HepG2 (cell line): ENCODE measurements at regions not wholly inside any gene's neighbourhood (a gene's known extent, or its start where the extent isn't known, plus 50 kb on each side); places are given as distances from the start of the nearest gene placed in this dataset.

Source experiments
- ATAC-seq: fragments of 200-7000 bp; cut with Tn5 transposase; 3 replicates; pipeline ENCODE4 v1.9.1; 2020; ENCODE audit warnings: mild to moderate bottlenecking, moderate library complexity
- BruUV-seq: library from RNA; stranded (reverse); fragments of 400-500 nt; replicated peaks from 2 replicates; lab custom pipeline; 2021; lab: Mats Ljungman, UMichigan
- CTCF ChIA-PET: fragments of 300-600 bp; formaldehyde crosslinking; extraction: SDS; loops from one replicate; lab custom pipeline; 2021; ENCODE audit warnings: low total read pairs, inconsistent platforms, low intra/inter-chr PET ratio; lab: Yijun Ruan, JAX
- POLR2A ChIA-PET: fragments of 350-600 bp; sonication (Branson Sonifier 250); formaldehyde crosslinking; loops from one replicate; lab custom pipeline; 2020; ENCODE audit warnings: antibody characterized with exemption, inconsistent platforms; lab: Yijun Ruan, JAX
- DNase-seq: peaks from one replicate; pipeline ENCODE4 v3.0.0-alpha.2; 2015; ENCODE audit warnings: low spot score
- FAIRE-seq: peaks from 3 replicates; lab custom pipeline; 2011; peaks lifted over from hg19 to GRCh38; lab: Jason Lieb, UNC
- H2AFZ ChIP-seq: one replicate; pipeline ENCODE4 v1.6.1; 2011; ENCODE audit warnings: low read length, inconsistent platforms
- H3K27ac ChIP-seq: fragments of 300-600 bp; 3 replicates; pipeline ENCODE4 v1.8.0; 2011; ENCODE audit warnings: mixed run types, mild to moderate bottlenecking, mixed read lengths, low read length, inconsistent platforms; ENCODE audit not compliant: insufficient read depth; ENCODE audit errors: extremely low read length
- H3K27me3 ChIP-seq, 2 experiments: fragments of 200-600 bp in 1 of 2; 2 replicates in 1 of 2; 3 replicates in 1 of 2; pipeline versions ENCODE4 v1.6.0 to v1.8.0; 2011; ENCODE audit warnings: low read length in 2 of 2, mild to moderate bottlenecking in 2 of 2, moderate library complexity in 2 of 2, inconsistent platforms in 1 of 2; ENCODE audit not compliant: insufficient read depth in 2 of 2, control insufficient read depth in 1 of 2
- H3K36me3 ChIP-seq, 2 experiments: fragments of 200-600 bp in 1 of 2; replicated peaks in 1 of 2; 2 replicates in 1 of 2; 3 replicates in 1 of 2; pipeline versions ENCODE4 v1.5.1 to v1.8.0; 2011; ENCODE audit warnings: low read length in 2 of 2, inconsistent platforms in 1 of 2; ENCODE audit not compliant: insufficient read depth in 2 of 2, control insufficient read depth in 1 of 2
- H3K4me1 ChIP-seq: 2 replicates; pipeline ENCODE4 v1.5.1; 2012; ENCODE audit warnings: low read length, inconsistent platforms; ENCODE audit not compliant: insufficient read depth
- H3K4me2 ChIP-seq: 2 replicates; pipeline ENCODE4 v1.6.0; 2011; ENCODE audit warnings: low read depth, low read length, inconsistent platforms
- H3K4me3 ChIP-seq, 3 experiments: fragments of 200-600 bp in 1 of 3; sonication (generic), shearing (Covaris generic) in 1 of 3; replicated peaks in 1 of 3; 2 replicates each; pipeline ENCODE4 v1.5.1; 2011 to 2016; ENCODE audit warnings: low read length in 3 of 3, inconsistent platforms in 2 of 3, low read depth in 2 of 3, mild to moderate bottlenecking in 2 of 3, control low read depth in 1 of 3, mixed read lengths in 1 of 3; ENCODE audit not compliant: insufficient read depth in 1 of 3
- H3K79me2 ChIP-seq: one replicate; pipeline ENCODE4 v1.6.1; 2011; ENCODE audit warnings: low read length, inconsistent platforms; ENCODE audit not compliant: insufficient read depth
- H3K9ac ChIP-seq: 2 replicates; pipeline ENCODE4 v1.6.0; 2011; ENCODE audit warnings: mild to moderate bottlenecking, low read depth, low read length, inconsistent platforms; ENCODE audit not compliant: insufficient read depth
- H3K9me3 ChIP-seq: 2 replicates; pipeline ENCODE4 v1.5.1; 2012; ENCODE audit warnings: mild to moderate bottlenecking, low read length
- H4K20me1 ChIP-seq: 2 replicates; pipeline ENCODE4 v1.6.0; 2011; ENCODE audit warnings: inconsistent platforms, mild to moderate bottlenecking, low read length, moderate library complexity; ENCODE audit not compliant: insufficient read depth
- AHR ChIP-seq: IDR thresholded peaks from 2 replicates; pipeline ENCODE4 v1.6.1; 2018; ENCODE audit warnings: missing genetic modification reagents, missing compliant biosample characterization
- BRD4 ChIP-seq: sonication (generic); formaldehyde crosslinking; IDR thresholded peaks from 2 replicates; pipeline ENCODE4 v1.4.0; 2020; ENCODE audit warnings: missing genetic modification reagents
- DDIT3 ChIP-seq: sonication (generic); formaldehyde crosslinking; IDR thresholded peaks from 2 replicates; pipeline ENCODE4 v1.4.0; 2020; ENCODE audit warnings: mild to moderate bottlenecking, missing genetic modification reagents
- FLYWCH1 ChIP-seq: sonication (generic); formaldehyde crosslinking; IDR thresholded peaks from 2 replicates; pipeline ENCODE4 v1.8.1; 2023; ENCODE audit warnings: mild to moderate bottlenecking, missing genetic modification reagents
- FOXA1 ChIP-seq, 2 experiments: fragments of 450-650 bp in 1 of 2; sonication (generic) in 1 of 2; formaldehyde crosslinking in 1 of 2; IDR thresholded peaks; 2 replicates each; pipeline versions ENCODE4 v1.4.0 to v1.6.1; 2016 to 2020; ENCODE audit warnings: missing genetic modification reagents in 1 of 2
- HOXA5 ChIP-seq: sonication (generic); formaldehyde crosslinking; IDR thresholded peaks from 2 replicates; pipeline ENCODE4 v1.4.0; 2020; ENCODE audit warnings: missing genetic modification reagents
- HOXD1 ChIP-seq: sonication (generic); formaldehyde crosslinking; IDR thresholded peaks from 2 replicates; pipeline ENCODE4 v1.5.0; 2020; ENCODE audit warnings: missing genetic modification reagents
- IRF2 ChIP-seq: IDR thresholded peaks from 2 replicates; pipeline ENCODE4 v1.6.1; 2018; ENCODE audit warnings: missing genetic modification reagents, missing compliant biosample characterization
- KMT2B ChIP-seq: IDR thresholded peaks from 2 replicates; pipeline ENCODE4 v1.6.1; 2016; ENCODE audit warnings: missing genetic modification reagents, missing compliant biosample characterization
- MZF1 ChIP-seq: sonication (generic); formaldehyde crosslinking; IDR thresholded peaks from 2 replicates; pipeline ENCODE4 v1.8.1; 2023; ENCODE audit warnings: mild to moderate bottlenecking, missing genetic modification reagents, borderline replicate concordance
- PITX1 ChIP-seq: sonication (generic); formaldehyde crosslinking; IDR thresholded peaks from 2 replicates; pipeline ENCODE4 v1.5.1; 2020; ENCODE audit warnings: mild to moderate bottlenecking, missing genetic modification reagents
- SRF ChIP-seq: IDR thresholded peaks from 2 replicates; pipeline ENCODE4 v1.6.1; 2011; ENCODE audit warnings: mild to moderate bottlenecking, low read depth, low read length, moderate library complexity
- TBL1XR1 ChIP-seq: fragments of 150-350 bp; IDR thresholded peaks from 2 replicates; pipeline ENCODE4 v1.6.1; 2014; ENCODE audit warnings: borderline replicate concordance, low read length; ENCODE audit not compliant: partially characterized antibody
- ZBTB4 ChIP-seq: sonication (generic); formaldehyde crosslinking; IDR thresholded peaks from 2 replicates; pipeline ENCODE4 v1.4.0; 2020; ENCODE audit warnings: missing genetic modification reagents, mild to moderate bottlenecking, borderline replicate concordance
- ZFP37 ChIP-seq: sonication (generic); formaldehyde crosslinking; IDR thresholded peaks from 2 replicates; pipeline ENCODE4 v1.4.0; 2020; ENCODE audit warnings: missing genetic modification reagents, borderline replicate concordance
- ZNF441 ChIP-seq: sonication (generic); formaldehyde crosslinking; IDR thresholded peaks from 2 replicates; pipeline ENCODE4 v1.7.0; 2021; ENCODE audit warnings: missing genetic modification reagents, borderline replicate concordance
- ZNF773 ChIP-seq: sonication (generic); formaldehyde crosslinking; IDR thresholded peaks from 2 replicates; pipeline ENCODE4 v1.4.0; 2020; ENCODE audit warnings: missing genetic modification reagents, borderline replicate concordance
- ZNF782 ChIP-seq: sonication (generic); formaldehyde crosslinking; IDR thresholded peaks from 2 replicates; pipeline ENCODE4 v1.4.0; 2020; ENCODE audit warnings: missing genetic modification reagents, mild to moderate bottlenecking, borderline replicate concordance
- WGBS: methylation state at CpG from one replicate; pipeline ENCODE4 v1.1.6; 2017; ENCODE audit warnings: low lambda C conversion rate; 5-methylcytosine and 5-hydroxymethylcytosine counted together
- in situ Hi-C: cut with HindIII; loops from 2 replicates; pipeline ENCODE4 v1.10.0; 2017; ENCODE audit warnings: low pct_unique_long_range_greater_than_20kb; ENCODE audit not compliant: extremely low pct_ligation_motif_present
- intact Hi-C: fragments of 100-400 bp; cut with micrococcal nuclease; formaldehyde crosslinking; loops from one replicate; pipeline ENCODE4 v1.10.0; 2022; ENCODE audit not compliant: unreplicated experiment

- H2AFZ ChIP-seq: no peak overlapping the region
- H3K9me3 ChIP-seq: no peaks in the 10 kb centered on the region
- in situ Hi-C loops: no loop called here
- TF ChIP-seq DDIT3 (CRISPR knock-in tag) (no peak), ZFP37 (CRISPR knock-in tag) (no peak), ZNF441 (CRISPR knock-in tag) (no peak), ZBTB4 (CRISPR knock-in tag) (no peak), TBL1XR1 (no peak), PITX1 (CRISPR knock-in tag) (no peak), MZF1 (CRISPR knock-in tag) (no peak), FLYWCH1 (no peak), ZNF773 (CRISPR knock-in tag) (no peak), HOXD1 (CRISPR knock-in tag) (no peak), FOXA1 (IDR thresholded peaks at IDR 0.05) (no peak), FOXA1 (CRISPR knock-in tag; IDR thresholded peaks at IDR 0.05) (no peak), SRF (no peak), BRD4 (CRISPR knock-in tag) (no peak), KMT2B (CRISPR knock-in tag) (no peak), IRF2 (CRISPR knock-in tag) (no peak), ZNF782 (no peak), HOXA5 (CRISPR knock-in tag) (no peak), AHR (CRISPR knock-in tag) (no peak)
- no TSS peak for BruUV-seq
- POLR2A ChIA-PET: no interaction called here
- ATAC-seq: no peak
- no peaks in the 10 kb centered on the region for H3K36me3 ChIP-seq
- no peak overlapping the region for H3K27ac ChIP-seq
- peaks cover 5 to 23% of the 10 kb centered on the region in 2 experiments; a peak in 3 of 5 replicates for H3K27me3 ChIP-seq
- no peak for FAIRE-seq
- no peak for DNase-seq
- H3K4me3 ChIP-seq: no peak overlapping the region
- peaks cover 9% of the 10 kb centered on the region for H3K4me1 ChIP-seq
- no peak overlapping the region for H3K9ac ChIP-seq
- no peaks in the 10 kb centered on the region for H3K79me2 ChIP-seq
- no peaks in the 10 kb centered on the region for H4K20me1 ChIP-seq
- CTCF ChIA-PET: no interaction called here
- WGBS: 85% methylated on average over 4 of the region's 6 CpGs
- intact Hi-C loops: no loop called here
- no peak overlapping the region for H3K4me2 ChIP-seq
Measured at GRCh38 chr18:76592096-76592495, 97.1 kb upstream of the ZNF516 start.
